Activated naive CD4-positive, alpha-beta T cell treated with anti-CD3 and anti-CD28 coated beads, Interleukin-2, amount 50 U/mL, for 24 hours (primary cell): ENCODE measurements at regions not wholly inside any gene's neighbourhood (a gene's known extent, or its start where the extent isn't known, plus 50 kb on each side); places are given as distances from the start of the nearest gene placed in this dataset.

Experiments used
- H3K27ac Mint-ChIP-seq: one replicate; pipeline ENCODE4 v1.8.0; 2021; ENCODE audit warnings: mild to moderate bottlenecking, mixed read lengths
- H3K27me3 Mint-ChIP-seq: one replicate; pipeline ENCODE4 v1.8.0; 2021; ENCODE audit warnings: mixed read lengths
- H3K36me3 Mint-ChIP-seq: one replicate; pipeline ENCODE4 v1.8.0; 2021; ENCODE audit warnings: mixed read lengths
- H3K4me1 Mint-ChIP-seq: one replicate; pipeline ENCODE4 v1.8.0; 2021; ENCODE audit warnings: mixed read lengths
- H3K4me3 Mint-ChIP-seq: one replicate; pipeline ENCODE4 v1.8.0; 2021; ENCODE audit warnings: mild to moderate bottlenecking, mixed read lengths
- H3K9me3 Mint-ChIP-seq: one replicate; pipeline ENCODE4 v1.8.0; 2021; ENCODE audit warnings: mixed read lengths

DNA sequence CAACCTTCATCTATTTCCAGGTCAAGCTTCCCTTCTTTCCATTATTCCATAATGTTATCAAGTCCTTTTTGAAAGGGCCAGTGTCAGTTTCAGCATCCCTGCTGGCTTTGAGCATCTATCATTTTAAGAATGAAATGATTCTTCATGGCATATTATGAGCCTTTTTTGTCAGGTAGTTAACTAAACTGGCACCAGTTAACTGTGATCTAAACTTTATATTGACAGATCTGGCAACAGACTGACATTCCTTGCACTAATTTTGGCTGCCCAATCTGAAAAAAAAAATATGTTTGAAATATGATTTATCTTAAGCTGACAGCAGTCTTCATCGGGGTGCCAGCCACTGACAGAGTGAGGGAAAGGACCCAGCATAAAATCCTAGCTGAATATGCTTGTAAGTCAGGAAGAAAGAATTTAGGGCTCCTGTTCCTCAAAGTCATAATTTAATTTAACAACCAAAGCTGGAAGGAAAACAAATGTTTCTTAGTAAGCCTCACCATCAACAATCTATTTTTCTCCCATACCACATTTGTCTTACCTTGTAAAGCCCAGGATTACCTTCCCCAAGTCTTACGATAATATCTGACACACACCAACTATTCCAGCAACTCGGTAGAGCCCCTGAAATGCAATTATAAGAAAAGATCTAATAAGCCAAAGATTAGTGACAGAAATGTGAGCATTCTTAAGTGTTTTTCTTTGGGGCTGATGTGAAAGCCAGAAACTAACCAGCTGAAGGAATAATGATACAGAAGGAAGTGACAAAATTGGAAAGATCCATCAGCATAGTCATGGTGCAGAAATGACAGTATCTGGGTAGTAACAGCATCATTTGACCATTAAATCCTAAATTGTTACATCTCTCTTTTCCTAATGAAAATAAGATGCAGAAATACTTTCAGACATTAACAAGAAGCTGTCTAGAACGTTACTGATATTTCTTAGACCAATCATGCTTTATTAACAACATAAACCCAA is 228.1 kb downstream of the RBM43 start:
- no peak overlapping the region for H3K4me3 Mint-ChIP-seq

DNA sequence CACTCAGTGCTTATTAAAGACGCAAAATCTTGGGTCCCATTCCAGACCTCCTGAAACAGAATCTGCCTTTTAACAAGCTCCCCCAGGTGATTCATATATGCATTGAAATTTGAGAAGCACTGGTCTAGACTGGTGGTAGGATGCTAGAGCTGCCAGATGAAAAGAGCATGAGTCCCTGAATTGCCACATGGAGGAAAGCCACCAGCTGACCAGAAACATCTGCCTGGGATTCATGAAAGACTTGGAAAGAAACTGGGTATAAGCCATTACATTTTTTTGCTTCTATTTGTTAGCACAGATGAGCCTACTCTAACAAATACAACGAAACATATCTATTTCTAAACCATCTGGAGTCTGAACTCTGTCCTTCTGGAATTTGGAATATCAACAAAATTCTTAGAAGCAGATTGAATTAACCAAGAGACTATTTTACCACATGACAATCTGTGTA is 228.9 kb downstream of the RBM43 start:
- Mint-ChIP-seq H3K36me3 (no peaks in the 10 kb centered on the region), H3K4me1 (peaks cover 30% of the 10 kb centered on the region), H3K27me3 (peaks cover 5% of the 10 kb centered on the region), H3K27ac (no peak overlapping the region), H3K9me3 (no peaks in the 10 kb centered on the region), H3K4me3 (no peak overlapping the region)

More for the DNA sequence above, 228.1 kb downstream of the RBM43 start:
- no peaks in the 10 kb centered on the region for H3K9me3 Mint-ChIP-seq
- no peak overlapping the region for H3K27ac Mint-ChIP-seq
- no peaks in the 10 kb centered on the region for H3K36me3 Mint-ChIP-seq
- H3K27me3 Mint-ChIP-seq: peaks cover 5% of the 10 kb centered on the region
- peaks cover 25% of the 10 kb centered on the region for H3K4me1 Mint-ChIP-seq

DNA sequence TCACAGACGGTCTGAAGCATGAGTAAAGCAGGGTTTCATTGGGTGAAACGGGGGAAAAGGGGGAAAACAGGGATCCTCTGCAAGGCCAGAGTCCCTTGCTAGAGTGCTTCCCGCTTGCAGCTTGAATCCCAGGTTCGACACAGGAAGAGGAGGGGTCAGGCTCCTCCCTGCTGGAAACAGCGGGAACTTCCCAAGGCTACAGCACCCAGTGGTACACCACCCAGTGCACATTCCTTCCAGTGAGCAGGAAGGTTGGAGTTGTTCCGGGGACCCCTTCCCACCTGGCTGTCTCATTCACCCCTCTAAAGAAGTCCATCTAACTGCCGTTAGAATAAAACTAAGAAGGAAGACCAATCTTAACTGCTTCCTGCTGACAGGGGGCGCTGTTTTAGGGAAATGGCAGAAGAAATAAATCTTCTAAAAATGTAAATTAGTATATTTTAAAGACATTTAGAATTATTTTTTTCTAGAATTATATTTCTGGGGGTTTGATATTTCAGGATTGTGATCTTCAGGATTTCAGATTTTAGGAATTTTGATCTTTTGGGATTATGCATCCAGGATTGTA is 230.9 kb downstream of the RBM43 start:
- H3K27me3 Mint-ChIP-seq: peaks cover 3% of the 10 kb centered on the region

DNA sequence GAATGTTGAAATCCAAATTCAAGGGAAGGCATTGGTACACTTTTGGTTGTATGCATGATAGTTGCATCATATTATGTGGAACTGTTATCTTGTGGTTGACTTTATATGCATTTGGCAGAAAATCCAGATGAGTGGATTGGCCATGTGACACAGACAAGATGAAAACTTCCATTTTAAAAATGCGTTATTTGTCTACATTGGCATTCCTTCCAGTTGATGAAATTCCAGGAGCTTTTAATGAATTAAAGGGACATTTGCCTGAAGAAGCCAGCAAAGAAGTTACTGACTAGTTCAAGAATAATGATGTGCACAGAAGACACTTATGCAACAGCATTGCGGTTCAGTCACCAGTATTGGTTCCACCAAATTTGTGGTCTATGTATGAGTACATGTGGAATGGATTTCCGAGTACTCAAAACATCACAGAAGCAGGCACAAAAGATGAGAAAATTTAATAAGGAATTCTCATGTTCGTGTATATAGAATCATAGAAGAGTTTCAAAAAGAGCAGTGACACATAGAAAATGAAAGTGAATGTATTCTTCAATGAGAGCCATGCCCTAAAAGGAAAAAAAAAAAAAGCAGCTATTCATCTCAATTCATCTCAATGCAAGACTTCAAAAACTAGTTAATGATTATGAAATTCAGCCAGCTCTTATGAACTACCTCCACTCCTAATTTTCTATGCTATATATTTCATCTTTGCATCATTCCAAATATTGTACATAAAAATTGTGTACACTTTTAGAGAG is 232.1 kb downstream of the RBM43 start:
- no peaks in the 10 kb centered on the region for H3K9me3 Mint-ChIP-seq
- no peak overlapping the region for H3K4me3 Mint-ChIP-seq
- H3K27ac Mint-ChIP-seq: no peak overlapping the region
- no peaks in the 10 kb centered on the region for H3K36me3 Mint-ChIP-seq
- H3K27me3 Mint-ChIP-seq: peaks cover 3% of the 10 kb centered on the region
- H3K4me1 Mint-ChIP-seq: peaks cover 36% of the 10 kb centered on the region

More for the DNA sequence above, 230.9 kb downstream of the RBM43 start:
- Mint-ChIP-seq H3K9me3 (no peaks in the 10 kb centered on the region), H3K4me1 (peaks cover 36% of the 10 kb centered on the region), H3K4me3 (peak overlapping the region; percentile 11), H3K36me3 (no peaks in the 10 kb centered on the region), H3K27ac (no peak overlapping the region)

GRCh38 chr2:151028691-151029176 is 232.9 kb downstream of the RBM43 start:
- peaks cover 3% of the 10 kb centered on the region for H3K27me3 Mint-ChIP-seq
- H3K36me3 Mint-ChIP-seq: no peaks in the 10 kb centered on the region
- no peak overlapping the region for H3K4me3 Mint-ChIP-seq
- H3K4me1 Mint-ChIP-seq: peaks cover 36% of the 10 kb centered on the region
- H3K9me3 Mint-ChIP-seq: no peaks in the 10 kb centered on the region
- no peak overlapping the region for H3K27ac Mint-ChIP-seq

GRCh38 chr2:151027151-151027550 is 234.5 kb downstream of the RBM43 start:
- H3K4me1 Mint-ChIP-seq: peaks cover 36% of the 10 kb centered on the region
- H3K27me3 Mint-ChIP-seq: peaks cover 3% of the 10 kb centered on the region
- H3K27ac Mint-ChIP-seq: peak overlapping the region; percentile 15
- no peaks in the 10 kb centered on the region for H3K36me3 Mint-ChIP-seq
- no peak overlapping the region for H3K4me3 Mint-ChIP-seq
- no peaks in the 10 kb centered on the region for H3K9me3 Mint-ChIP-seq

DNA sequence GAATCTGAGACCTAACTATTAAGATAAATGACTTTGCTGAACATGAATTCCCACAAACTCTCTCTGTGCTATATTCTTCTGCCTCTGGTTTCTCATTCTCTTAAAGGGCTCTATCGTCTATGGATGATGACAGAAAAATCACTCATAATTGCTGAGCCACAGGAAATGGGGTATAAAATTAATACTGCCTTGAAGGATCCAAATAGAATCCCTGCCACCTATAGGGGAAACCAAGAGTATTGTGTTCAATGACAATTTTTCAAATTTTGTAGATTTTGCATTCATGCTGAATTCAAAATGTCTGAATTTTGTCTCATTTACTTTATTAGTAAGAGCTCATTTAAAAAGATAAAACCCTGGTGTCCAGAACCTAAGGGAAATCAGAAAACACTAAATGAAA is 235.8 kb downstream of the RBM43 start:
- no peaks in the 10 kb centered on the region for H3K9me3 Mint-ChIP-seq
- peaks cover 3% of the 10 kb centered on the region for H3K27me3 Mint-ChIP-seq
- no peaks in the 10 kb centered on the region for H3K36me3 Mint-ChIP-seq
- H3K4me3 Mint-ChIP-seq: no peak overlapping the region
- H3K27ac Mint-ChIP-seq: no peak overlapping the region
- peaks cover 29% of the 10 kb centered on the region for H3K4me1 Mint-ChIP-seq

DNA sequence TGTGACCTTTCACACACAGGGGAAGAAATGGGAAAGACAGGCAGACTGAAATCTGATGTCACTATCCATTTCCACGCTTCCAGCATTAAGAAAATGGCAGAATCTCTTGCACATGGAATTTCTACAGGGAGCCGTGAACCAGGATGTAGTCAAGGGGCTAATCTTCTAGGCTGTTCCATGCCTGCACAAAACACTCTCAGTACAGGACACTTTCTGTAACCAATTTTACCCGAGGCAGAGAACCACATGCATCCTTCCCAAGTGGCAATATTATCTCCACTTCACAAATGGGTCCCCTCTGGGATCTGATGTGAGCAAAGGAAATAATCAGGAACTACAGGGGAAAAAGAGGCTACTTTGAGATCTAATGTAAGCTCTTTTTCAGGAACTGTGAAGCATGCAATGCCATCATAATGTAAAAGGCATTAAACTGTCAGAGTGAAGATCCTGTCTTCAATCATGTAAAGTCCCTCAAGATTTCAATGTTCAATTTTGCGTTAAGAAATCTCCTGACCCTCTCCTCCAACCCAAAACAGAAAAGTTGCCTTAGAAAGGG is 236.9 kb downstream of the RBM43 start:
- Mint-ChIP-seq H3K27ac (no peak overlapping the region), H3K9me3 (no peaks in the 10 kb centered on the region), H3K4me3 (no peak overlapping the region)

GRCh38 chr2:151021747-151022452 is 239.8 kb downstream of the RBM43 start:
- H3K9me3 Mint-ChIP-seq: no peaks in the 10 kb centered on the region

More for the DNA sequence above, 236.9 kb downstream of the RBM43 start:
- Mint-ChIP-seq H3K36me3 (no peaks in the 10 kb centered on the region), H3K27me3 (peaks cover 4% of the 10 kb centered on the region), H3K4me1 (peaks cover 23% of the 10 kb centered on the region)

GRCh38 chr2:151020411-151020810 is 241.3 kb downstream of the RBM43 start:
- Mint-ChIP-seq H3K27ac (no peak overlapping the region), H3K4me3 (no peak overlapping the region)

More at GRCh38 chr2:151021747-151022452, 239.8 kb downstream of the RBM43 start:
- Mint-ChIP-seq H3K36me3 (no peaks in the 10 kb centered on the region), H3K4me3 (no peak overlapping the region), H3K4me1 (no peaks in the 10 kb centered on the region), H3K27ac (no peak overlapping the region), H3K27me3 (peaks cover 4% of the 10 kb centered on the region)

DNA sequence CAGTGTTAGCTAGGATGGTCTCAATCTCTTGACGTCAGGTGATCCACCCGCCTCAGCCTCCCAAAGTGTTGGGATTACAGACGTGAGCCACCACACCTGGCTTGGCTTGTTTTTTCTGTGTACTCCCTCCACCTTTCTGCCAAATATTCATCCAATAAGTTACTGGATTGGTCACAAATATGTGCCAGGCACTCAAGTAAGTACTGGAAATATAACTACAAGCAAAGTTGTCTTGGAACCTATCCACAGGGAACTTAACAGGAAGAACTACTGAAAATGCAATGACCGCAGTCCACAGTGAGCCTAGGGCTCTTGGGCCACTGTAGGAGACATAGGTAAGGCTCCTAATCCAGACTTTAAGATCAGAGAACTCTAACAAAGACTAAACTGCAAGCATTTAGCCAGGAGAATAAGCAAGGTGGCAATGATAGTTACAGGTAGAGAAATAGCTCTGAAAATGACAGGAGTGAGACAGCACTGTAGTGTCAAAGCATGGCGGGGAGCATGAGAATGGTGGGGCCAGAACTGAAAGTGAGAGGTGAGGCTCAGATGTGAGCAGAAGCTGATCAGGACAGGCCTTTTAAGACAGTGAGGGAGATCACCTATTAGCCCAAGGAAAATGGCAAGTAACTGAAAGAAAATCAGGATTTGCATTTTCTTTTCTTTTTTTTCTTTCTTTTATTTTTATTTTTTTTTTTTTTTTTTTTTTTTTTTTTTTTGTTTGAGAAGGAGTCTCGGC is 252.1 kb downstream of the RBM43 start:
- Mint-ChIP-seq H3K9me3 (no peaks in the 10 kb centered on the region), H3K4me1 (no peaks in the 10 kb centered on the region), H3K27ac (no peak overlapping the region), H3K36me3 (no peaks in the 10 kb centered on the region), H3K27me3 (no peaks in the 10 kb centered on the region), H3K4me3 (no peak overlapping the region)

More at GRCh38 chr2:151020411-151020810, 241.3 kb downstream of the RBM43 start:
- Mint-ChIP-seq H3K36me3 (no peaks in the 10 kb centered on the region), H3K27me3 (peaks cover 4% of the 10 kb centered on the region), H3K9me3 (no peaks in the 10 kb centered on the region), H3K4me1 (no peaks in the 10 kb centered on the region)

GRCh38 chr2:151007365-151007764 is 254.3 kb downstream of the RBM43 start:
- H3K4me3 Mint-ChIP-seq: no peak overlapping the region
- no peak overlapping the region for H3K27ac Mint-ChIP-seq
- no peaks in the 10 kb centered on the region for H3K27me3 Mint-ChIP-seq
- H3K36me3 Mint-ChIP-seq: no peaks in the 10 kb centered on the region
- no peaks in the 10 kb centered on the region for H3K4me1 Mint-ChIP-seq
- H3K9me3 Mint-ChIP-seq: no peaks in the 10 kb centered on the region

DNA sequence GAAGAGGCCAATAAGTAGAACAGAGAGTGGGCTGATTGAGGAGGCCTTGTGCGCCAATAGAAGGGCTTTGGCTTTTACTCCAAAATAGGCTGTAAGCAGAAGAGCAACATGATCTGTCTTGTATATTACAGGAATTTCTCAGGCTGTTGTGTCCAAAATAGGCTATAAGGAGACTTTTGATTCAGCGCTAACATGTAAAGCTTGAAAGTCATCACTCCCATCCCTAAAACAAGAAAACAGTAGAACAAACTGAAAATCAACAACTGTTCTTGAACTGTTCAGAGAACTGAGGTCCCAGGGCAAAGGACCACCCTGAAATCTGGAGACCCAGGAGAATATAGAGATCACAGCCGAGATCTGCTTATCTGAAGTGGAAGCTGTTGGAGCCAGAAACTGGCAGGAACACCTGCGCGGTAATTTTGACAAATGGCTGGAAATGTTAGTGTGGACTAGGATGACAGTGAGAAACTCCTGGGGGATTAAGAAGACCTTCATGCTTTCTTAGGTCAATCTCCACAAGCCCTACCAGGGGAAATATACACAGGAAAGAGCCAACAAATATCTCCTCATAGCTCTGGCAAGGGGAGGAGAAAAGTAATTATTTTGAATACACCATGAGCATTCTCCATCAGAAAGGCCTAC is 258.6 kb downstream of the RBM43 start:
- H3K4me3 Mint-ChIP-seq: no peak overlapping the region
- no peak overlapping the region for H3K27ac Mint-ChIP-seq
- H3K27me3 Mint-ChIP-seq: no peaks in the 10 kb centered on the region
- H3K36me3 Mint-ChIP-seq: no peaks in the 10 kb centered on the region
- H3K4me1 Mint-ChIP-seq: no peaks in the 10 kb centered on the region
- H3K9me3 Mint-ChIP-seq: no peaks in the 10 kb centered on the region
